ENCODE measurements at regions not wholly inside any gene's neighbourhood (a gene's known extent, or its start where the extent isn't known, plus 50 kb on each side); places are given as distances from the start of the nearest gene placed in this dataset.

- peaks cover 6% of the 10 kb centered on the region for H3K9me3 Mint-ChIP-seq
- no peaks in the 10 kb centered on the region for H3K36me3 Mint-ChIP-seq
- H3K27ac Mint-ChIP-seq: no peak overlapping the region
- ATAC-seq: no peak
- no peak for DNase-seq (ENCODE audit: low spot score in 2 of 2)
- H3K4me1 Mint-ChIP-seq: no peaks in the 10 kb centered on the region
- H3K4me3 Mint-ChIP-seq: no peak overlapping the region
Measured at GRCh38 chr9:7346144-7346543, 453.4 kb downstream of the DMAC1 start.

GRCh38 chr9:7342736-7343135 is 456.8 kb downstream of the DMAC1 start:
- Mint-ChIP-seq H3K4me1 (no peaks in the 10 kb centered on the region), H3K4me3 (no peak overlapping the region), H3K9me3 (no peaks in the 10 kb centered on the region), H3K27ac (no peak overlapping the region), H3K36me3 (no peaks in the 10 kb centered on the region)
- DNase-seq (ENCODE audit: low spot score in 2 of 2): no peak
- ATAC-seq: no peak

- Mint-ChIP-seq H3K27ac (no peak overlapping the region), H3K4me3 (no peak overlapping the region), H3K9me3 (no peaks in the 10 kb centered on the region), H3K36me3 (no peaks in the 10 kb centered on the region), H3K4me1 (no peaks in the 10 kb centered on the region)
- no peak for ATAC-seq
- no peak for DNase-seq (ENCODE audit: low spot score in 2 of 2)
Measured at GRCh38 chr9:7342229-7342628, 457.3 kb downstream of the DMAC1 start.

GRCh38 chr9:7341571-7341970 is 458.0 kb downstream of the DMAC1 start:
- Mint-ChIP-seq H3K27ac (no peak overlapping the region), H3K4me1 (no peaks in the 10 kb centered on the region), H3K4me3 (no peak overlapping the region), H3K9me3 (no peaks in the 10 kb centered on the region), H3K36me3 (no peaks in the 10 kb centered on the region)
- DNase-seq (ENCODE audit: low spot score in 2 of 2): no peak
- no peak for ATAC-seq

- no peaks in the 10 kb centered on the region for H3K9me3 Mint-ChIP-seq
- no peaks in the 10 kb centered on the region for H3K36me3 Mint-ChIP-seq
- DNase-seq (ENCODE audit: low spot score in 2 of 2) (no peak), ATAC-seq (no peak)
- H3K4me1 Mint-ChIP-seq: no peaks in the 10 kb centered on the region
- no peak overlapping the region for H3K4me3 Mint-ChIP-seq
- H3K27ac Mint-ChIP-seq: no peak overlapping the region
Measured at GRCh38 chr9:7340451-7340850, 459.1 kb downstream of the DMAC1 start.

- H3K4me3 Mint-ChIP-seq: no peak overlapping the region
- ATAC-seq (no peak), DNase-seq (ENCODE audit: low spot score in 2 of 2) (no peak)
- H3K4me1 Mint-ChIP-seq: no peaks in the 10 kb centered on the region
- H3K9me3 Mint-ChIP-seq: no peaks in the 10 kb centered on the region
- H3K27ac Mint-ChIP-seq: no peak overlapping the region
- H3K36me3 Mint-ChIP-seq: no peaks in the 10 kb centered on the region
Measured at GRCh38 chr9:7338586-7339281, 460.8 kb downstream of the DMAC1 start.

- Mint-ChIP-seq H3K4me3 (no peak overlapping the region), H3K4me1 (no peaks in the 10 kb centered on the region), H3K36me3 (no peaks in the 10 kb centered on the region), H3K27ac (no peak overlapping the region), H3K9me3 (no peaks in the 10 kb centered on the region)
- no peak for DNase-seq (ENCODE audit: low spot score in 2 of 2)
- no peak for ATAC-seq
Measured at GRCh38 chr9:7336356-7337065, 463.1 kb downstream of the DMAC1 start.

- H3K36me3 Mint-ChIP-seq: no peaks in the 10 kb centered on the region
- DNase-seq (ENCODE audit: low spot score in 2 of 2) (no peak), ATAC-seq (no peak)
- H3K9me3 Mint-ChIP-seq: no peaks in the 10 kb centered on the region
- H3K4me3 Mint-ChIP-seq: no peak overlapping the region
- no peaks in the 10 kb centered on the region for H3K4me1 Mint-ChIP-seq
- H3K27ac Mint-ChIP-seq: no peak overlapping the region
Measured at GRCh38 chr9:7333719-7334118, 465.9 kb downstream of the DMAC1 start.

- H3K9me3 Mint-ChIP-seq: no peaks in the 10 kb centered on the region
- H3K36me3 Mint-ChIP-seq: no peaks in the 10 kb centered on the region
- ATAC-seq (no peak), DNase-seq (ENCODE audit: low spot score in 2 of 2) (no peak)
- no peak overlapping the region for H3K27ac Mint-ChIP-seq
- no peaks in the 10 kb centered on the region for H3K4me1 Mint-ChIP-seq
- no peak overlapping the region for H3K4me3 Mint-ChIP-seq
Measured at GRCh38 chr9:7332780-7333179, 466.8 kb downstream of the DMAC1 start.

- no peaks in the 10 kb centered on the region for H3K9me3 Mint-ChIP-seq
- no peak overlapping the region for H3K4me3 Mint-ChIP-seq
- H3K4me1 Mint-ChIP-seq: no peaks in the 10 kb centered on the region
- ATAC-seq (no peak), DNase-seq (ENCODE audit: low spot score in 2 of 2) (no peak)
- H3K36me3 Mint-ChIP-seq: no peaks in the 10 kb centered on the region
- no peak overlapping the region for H3K27ac Mint-ChIP-seq
Measured at GRCh38 chr9:7328453-7328852, 471.1 kb downstream of the DMAC1 start.

- Mint-ChIP-seq H3K27ac (no peak overlapping the region), H3K36me3 (no peaks in the 10 kb centered on the region), H3K9me3 (no peaks in the 10 kb centered on the region), H3K4me1 (no peaks in the 10 kb centered on the region), H3K4me3 (no peak overlapping the region)
- ATAC-seq (no peak), DNase-seq (ENCODE audit: low spot score in 2 of 2) (no peak)
Measured at GRCh38 chr9:7325995-7326394, 473.6 kb downstream of the DMAC1 start.

GRCh38 chr9:7324152-7324598 is 475.4 kb downstream of the DMAC1 start:
- Mint-ChIP-seq H3K9me3 (no peaks in the 10 kb centered on the region), H3K4me1 (no peaks in the 10 kb centered on the region)

GRCh38 chr9:7320841-7321240 is 478.7 kb downstream of the DMAC1 start:
- no peak overlapping the region for H3K27ac Mint-ChIP-seq
- H3K4me1 Mint-ChIP-seq: no peaks in the 10 kb centered on the region
- H3K36me3 Mint-ChIP-seq: no peaks in the 10 kb centered on the region
- ATAC-seq: no peak
- no peak for DNase-seq (ENCODE audit: low spot score in 2 of 2)
- H3K4me3 Mint-ChIP-seq: no peak overlapping the region
- H3K9me3 Mint-ChIP-seq: no peaks in the 10 kb centered on the region

More at GRCh38 chr9:7324152-7324598, 475.4 kb downstream of the DMAC1 start:
- no peaks in the 10 kb centered on the region for H3K36me3 Mint-ChIP-seq
- no peak overlapping the region for H3K27ac Mint-ChIP-seq
- no peak for ATAC-seq
- H3K4me3 Mint-ChIP-seq: no peak overlapping the region
- DNase-seq (ENCODE audit: low spot score in 2 of 2): no peak

- Mint-ChIP-seq H3K36me3 (no peaks in the 10 kb centered on the region), H3K9me3 (no peaks in the 10 kb centered on the region), H3K27ac (no peak overlapping the region), H3K4me1 (no peaks in the 10 kb centered on the region), H3K4me3 (no peak overlapping the region)
- DNase-seq (ENCODE audit: low spot score in 2 of 2): no peak
- peak; percentile 37 for ATAC-seq
Measured at GRCh38 chr9:7320139-7320538, 479.4 kb downstream of the DMAC1 start.

- H3K9me3 Mint-ChIP-seq: peaks cover 1% of the 10 kb centered on the region
- H3K27ac Mint-ChIP-seq: no peak overlapping the region
- H3K4me3 Mint-ChIP-seq: no peak overlapping the region
- no peaks in the 10 kb centered on the region for H3K4me1 Mint-ChIP-seq
- ATAC-seq (no peak), DNase-seq (ENCODE audit: low spot score in 2 of 2) (no peak)
- no peaks in the 10 kb centered on the region for H3K36me3 Mint-ChIP-seq
Measured at GRCh38 chr9:7318920-7319319, 480.7 kb downstream of the DMAC1 start.

GRCh38 chr9:7316967-7317366 is 482.6 kb downstream of the DMAC1 start:
- H3K27ac Mint-ChIP-seq: no peak overlapping the region
- no peaks in the 10 kb centered on the region for H3K4me1 Mint-ChIP-seq
- ATAC-seq (no peak), DNase-seq (ENCODE audit: low spot score in 2 of 2) (no peak)
- no peak overlapping the region for H3K4me3 Mint-ChIP-seq
- peaks cover 14% of the 10 kb centered on the region for H3K9me3 Mint-ChIP-seq
- no peaks in the 10 kb centered on the region for H3K36me3 Mint-ChIP-seq

Measured in stimulated activated effector memory CD8-positive, alpha-beta T cell treated with anti-CD3 and anti-CD28 coated beads, Interleukin-12 subunit alpha, Interleukin-12 subunit beta, amount 100 ng/mL, for 72 hours (primary cell).